CD4-positive, CD25-positive, alpha-beta regulatory T cell (primary cell): ENCODE measurements at regions not wholly inside any gene's neighbourhood (a gene's known extent, or its start where the extent isn't known, plus 50 kb on each side); places are given as distances from the start of the nearest gene placed in this dataset.

Source experiments
- ATAC-seq, 2 donors: fragments of 150-1000 bp; cut with Tn5 transposase; one replicate each; pipeline ENCODE4 v1.10.0; 2021; ENCODE audit warnings: low read depth in 2 of 2, moderate number of reproducible peaks in 2 of 2, moderate library complexity in 1 of 2
- DNase-seq, 3 donors: peaks; one replicate each; pipeline versions ENCODE4 v3.0.0 to v3.0.0-alpha.2; 2012 to 2022; ENCODE audit warnings: mixed read lengths in 1 of 3
- H3K27ac ChIP-seq: one replicate; pipeline ENCODE4 v1.7.0; 2013; ENCODE audit warnings: mild to moderate bottlenecking, low read length; ENCODE audit not compliant: insufficient read depth, poor library complexity, severe bottlenecking
- H3K27me3 ChIP-seq: one replicate; pipeline ENCODE4 v1.7.0; 2013; ENCODE audit warnings: low read length; ENCODE audit not compliant: control insufficient read depth, insufficient read depth
- H3K36me3 ChIP-seq: one replicate; pipeline ENCODE4 v1.7.0; 2013; ENCODE audit warnings: mild to moderate bottlenecking, low read length, moderate library complexity; ENCODE audit not compliant: control insufficient read depth, insufficient read depth
- H3K4me1 ChIP-seq: 2 replicates; pipeline ENCODE4 v1.7.0; 2013; ENCODE audit warnings: mild to moderate bottlenecking, low read length; ENCODE audit not compliant: insufficient read depth, control insufficient read depth, poor library complexity, severe bottlenecking
- H3K4me3 ChIP-seq: one replicate; pipeline ENCODE4 v1.7.0; 2013; ENCODE audit warnings: low read depth, mild to moderate bottlenecking, low read length, moderate library complexity
- H3K9me3 ChIP-seq, 2 experiments: 1 replicate in 1 of 2; 2 replicates in 1 of 2; pipeline ENCODE4 v1.7.0; 2013; ENCODE audit warnings: low read length in 2 of 2, mild to moderate bottlenecking in 1 of 2, moderate library complexity in 1 of 2; ENCODE audit not compliant: control insufficient read depth in 2 of 2
- H3K27ac Mint-ChIP-seq, 3 donors: one replicate each; pipeline ENCODE4 v1.8.0; 2020 to 2022; ENCODE audit warnings: mild to moderate bottlenecking in 3 of 3, mixed read lengths in 3 of 3, moderate library complexity in 2 of 3
- H3K27me3 Mint-ChIP-seq: one replicate; pipeline ENCODE4 v1.8.0; 2022; ENCODE audit warnings: mild to moderate bottlenecking, mixed read lengths
- H3K36me3 Mint-ChIP-seq: one replicate; pipeline ENCODE4 v1.8.0; 2020; ENCODE audit warnings: mixed read lengths
- H3K4me1 Mint-ChIP-seq, 4 donors: one replicate each; pipeline ENCODE4 v1.8.0; 2020 to 2022; ENCODE audit warnings: mixed read lengths in 4 of 4, mild to moderate bottlenecking in 1 of 4
- H3K4me3 Mint-ChIP-seq, 4 donors: one replicate each; pipeline ENCODE4 v1.8.0; 2020 to 2022; ENCODE audit warnings: mild to moderate bottlenecking in 4 of 4, mixed read lengths in 4 of 4, moderate library complexity in 3 of 4
- H3K9me3 Mint-ChIP-seq, 7 donors: one replicate each; pipeline ENCODE4 v1.8.0; 2020 to 2022; ENCODE audit warnings: mixed read lengths in 7 of 7, mild to moderate bottlenecking in 3 of 7, moderate library complexity in 2 of 7

DNA sequence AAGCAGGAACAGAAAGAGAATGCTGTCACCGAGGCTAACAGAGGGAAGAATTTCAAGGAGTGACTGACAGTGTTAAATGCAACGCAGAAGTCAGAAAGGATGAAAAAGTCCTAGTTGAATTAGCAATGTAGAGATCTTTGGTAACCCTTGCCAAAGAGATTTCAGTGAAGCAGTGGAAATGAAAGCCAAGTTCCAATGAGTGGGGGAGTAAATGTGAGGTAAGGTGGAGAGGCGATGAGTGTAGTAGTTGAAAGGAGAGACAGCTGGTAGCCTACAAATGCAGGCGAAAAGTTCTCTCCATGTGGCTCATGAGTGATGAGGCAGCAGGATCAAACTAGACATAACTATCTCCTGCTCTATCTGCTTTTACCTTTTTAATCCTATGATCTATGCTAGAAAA lies 74.6 kb upstream of the IPO9 start:
- Mint-ChIP-seq H3K27me3 (peaks cover 45% of the 10 kb centered on the region), H3K27ac (no peak overlapping the region), H3K4me3 (no peak overlapping the region), H3K4me1 (peaks cover 0 to 8% (median 2%) of the 10 kb centered on the region in 4 donors), H3K36me3 (no peaks in the 10 kb centered on the region), H3K9me3 (no peaks in the 10 kb centered on the region)
- no peak overlapping the region for H3K4me3 ChIP-seq
- H3K27me3 ChIP-seq, result peaks cover 9% of the 10 kb centered on the region
- H3K4me1 ChIP-seq, result no peaks in the 10 kb centered on the region
- DNase-seq (no peak), ATAC-seq (no peak)
- H3K27ac ChIP-seq, result no peak overlapping the region
- H3K9me3 ChIP-seq, result no peaks in the 10 kb centered on the region
- no peaks in the 10 kb centered on the region for H3K36me3 ChIP-seq

- no peak for ATAC-seq
- H3K9me3 Mint-ChIP-seq, result no peaks in the 10 kb centered on the region
- no peak overlapping the region for H3K4me3 Mint-ChIP-seq
- Histone ChIP-seq H3K27me3 (peaks cover 9% of the 10 kb centered on the region), H3K4me1 (no peaks in the 10 kb centered on the region), H3K36me3 (no peaks in the 10 kb centered on the region), H3K27ac (no peak overlapping the region), H3K9me3 (no peaks in the 10 kb centered on the region), H3K4me3 (no peak overlapping the region)
- H3K36me3 Mint-ChIP-seq, result no peaks in the 10 kb centered on the region
- no peak overlapping the region for H3K27ac Mint-ChIP-seq
- DNase-seq, result no peak
- H3K27me3 Mint-ChIP-seq, result peaks cover 41% of the 10 kb centered on the region
- H3K4me1 Mint-ChIP-seq, result peaks cover 0 to 8% (median 2%) of the 10 kb centered on the region in 4 donors
Measured at GRCh38 chr1:201755200-201755599, 73.8 kb upstream of the IPO9 start.

- peaks cover 9% of the 10 kb centered on the region for H3K27me3 ChIP-seq
- H3K36me3 Mint-ChIP-seq, result no peaks in the 10 kb centered on the region
- H3K27ac ChIP-seq, result no peak overlapping the region
- H3K36me3 ChIP-seq, result no peaks in the 10 kb centered on the region
- no peak overlapping the region for H3K27ac Mint-ChIP-seq
- H3K4me1 Mint-ChIP-seq, result no peaks in the 10 kb centered on the region
- ATAC-seq (no peak), DNase-seq (no peak)
- H3K4me3 ChIP-seq, result no peak overlapping the region
- H3K9me3 ChIP-seq, result no peaks in the 10 kb centered on the region
- H3K27me3 Mint-ChIP-seq, result peaks cover 40% of the 10 kb centered on the region
- no peaks in the 10 kb centered on the region for H3K4me1 ChIP-seq
- no peak overlapping the region for H3K4me3 Mint-ChIP-seq
- H3K9me3 Mint-ChIP-seq, result no peaks in the 10 kb centered on the region
Measured at GRCh38 chr1:201756406-201756805, 72.6 kb upstream of the IPO9 start.

DNA sequence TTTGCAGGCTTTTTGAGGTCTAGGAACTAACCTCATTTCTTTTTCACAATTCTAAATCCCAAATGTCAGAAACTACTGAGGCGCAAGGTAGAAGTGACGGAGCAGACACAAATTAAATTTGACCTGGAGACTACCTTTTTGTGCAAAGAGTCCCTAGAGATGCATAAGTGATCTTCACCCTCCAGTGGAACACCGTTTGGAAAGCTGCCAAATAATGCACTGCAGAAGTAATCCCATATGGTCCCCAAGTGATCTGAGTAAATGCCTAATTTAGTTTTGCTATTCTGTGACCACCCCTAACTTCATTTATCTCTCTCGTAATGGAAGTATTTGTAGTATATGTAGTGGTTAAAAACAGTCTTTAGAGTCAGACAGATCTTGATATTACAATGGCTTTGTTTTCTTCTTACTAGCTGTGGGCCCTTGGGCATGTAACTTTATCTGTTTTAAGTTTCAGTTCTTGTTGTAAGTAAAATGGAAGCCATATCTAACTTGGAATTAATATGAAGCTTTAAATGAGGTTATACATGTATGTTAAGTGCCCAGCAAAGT lies 70.4 kb upstream of the IPO9 start:
- H3K27me3 Mint-ChIP-seq, result peaks cover 41% of the 10 kb centered on the region
- H3K36me3 Mint-ChIP-seq, result no peaks in the 10 kb centered on the region
- DNase-seq (no peak), ATAC-seq (no peak)
- Histone ChIP-seq H3K36me3 (no peaks in the 10 kb centered on the region), H3K4me1 (no peaks in the 10 kb centered on the region), H3K4me3 (no peak overlapping the region), H3K9me3 (no peaks in the 10 kb centered on the region), H3K27ac (no peak overlapping the region), H3K27me3 (peaks cover 6% of the 10 kb centered on the region)
- no peak overlapping the region for H3K27ac Mint-ChIP-seq
- H3K4me1 Mint-ChIP-seq, result no peaks in the 10 kb centered on the region
- no peak overlapping the region for H3K4me3 Mint-ChIP-seq
- H3K9me3 Mint-ChIP-seq, result peaks cover 0 to 2% (median 0%) of the 10 kb centered on the region in 7 donors

GRCh38 chr1:201759194-201759815 lies 69.7 kb upstream of the IPO9 start:
- no peaks in the 10 kb centered on the region for H3K36me3 ChIP-seq
- H3K4me3 Mint-ChIP-seq, result no peak overlapping the region
- H3K4me3 ChIP-seq, result no peak overlapping the region
- H3K27me3 ChIP-seq, result peaks cover 6% of the 10 kb centered on the region
- peaks cover 41% of the 10 kb centered on the region for H3K27me3 Mint-ChIP-seq
- ATAC-seq (no peak), DNase-seq (no peak)
- no peak overlapping the region for H3K27ac ChIP-seq
- no peaks in the 10 kb centered on the region for H3K9me3 ChIP-seq
- no peak overlapping the region for H3K27ac Mint-ChIP-seq
- H3K4me1 ChIP-seq, result no peaks in the 10 kb centered on the region
- H3K9me3 Mint-ChIP-seq, result peaks cover 0 to 2% (median 0%) of the 10 kb centered on the region in 7 donors
- H3K4me1 Mint-ChIP-seq, result no peaks in the 10 kb centered on the region
- no peaks in the 10 kb centered on the region for H3K36me3 Mint-ChIP-seq

GRCh38 chr1:201760516-201760915 lies 68.4 kb upstream of the IPO9 start:
- Mint-ChIP-seq H3K4me1 (no peaks in the 10 kb centered on the region), H3K9me3 (peaks cover 0 to 2% (median 0%) of the 10 kb centered on the region in 7 donors), H3K4me3 (no peak overlapping the region), H3K36me3 (no peaks in the 10 kb centered on the region), H3K27me3 (peaks cover 35% of the 10 kb centered on the region), H3K27ac (peak overlapping the region in 1 of 3 donors; percentile 21)
- H3K27me3 ChIP-seq, result peaks cover 5% of the 10 kb centered on the region
- no peaks in the 10 kb centered on the region for H3K9me3 ChIP-seq
- no peak overlapping the region for H3K4me3 ChIP-seq
- H3K36me3 ChIP-seq, result no peaks in the 10 kb centered on the region
- ATAC-seq, result no peak
- no peak for DNase-seq
- H3K4me1 ChIP-seq, result no peaks in the 10 kb centered on the region
- H3K27ac ChIP-seq, result no peak overlapping the region

DNA sequence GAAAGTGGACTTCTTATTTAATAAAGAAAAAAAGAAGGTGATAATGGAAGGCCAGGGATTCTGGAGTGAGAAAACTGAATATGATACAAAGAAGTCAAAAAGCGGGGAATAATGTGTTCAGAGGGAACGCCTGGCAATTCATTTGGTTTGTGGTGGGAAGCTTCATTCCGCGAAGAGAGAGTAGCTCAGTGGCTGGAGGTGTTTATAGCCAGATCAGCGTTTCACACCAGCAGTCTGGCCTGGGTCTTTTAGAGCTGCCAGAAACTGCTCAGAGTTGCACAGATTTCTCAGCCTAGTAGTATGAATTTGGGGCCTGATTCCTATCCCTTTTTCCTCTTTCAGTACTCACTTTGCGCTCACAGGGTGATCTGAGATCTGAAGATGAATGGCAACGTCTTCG lies 67.8 kb upstream of the IPO9 start:
- H3K4me1 ChIP-seq, result no peaks in the 10 kb centered on the region
- no peak overlapping the region for H3K4me3 ChIP-seq
- Mint-ChIP-seq H3K9me3 (peaks cover 0 to 2% (median 0%) of the 10 kb centered on the region in 7 donors), H3K4me1 (no peaks in the 10 kb centered on the region), H3K27me3 (peaks cover 37% of the 10 kb centered on the region), H3K36me3 (no peaks in the 10 kb centered on the region), H3K4me3 (no peak overlapping the region), H3K27ac (no peak overlapping the region)
- H3K9me3 ChIP-seq, result no peaks in the 10 kb centered on the region
- H3K36me3 ChIP-seq, result no peaks in the 10 kb centered on the region
- no peak for ATAC-seq
- peaks cover 5% of the 10 kb centered on the region for H3K27me3 ChIP-seq
- no peak overlapping the region for H3K27ac ChIP-seq
- no peak for DNase-seq

- no peaks in the 10 kb centered on the region for H3K36me3 ChIP-seq
- H3K4me3 ChIP-seq, result no peak overlapping the region
- no peaks in the 10 kb centered on the region for H3K9me3 ChIP-seq
- ATAC-seq (no peak), DNase-seq (no peak)
- H3K27ac ChIP-seq, result no peak overlapping the region
- no peaks in the 10 kb centered on the region for H3K36me3 Mint-ChIP-seq
- peaks cover 2% of the 10 kb centered on the region for H3K27me3 ChIP-seq
- no peaks in the 10 kb centered on the region for H3K4me1 ChIP-seq
- H3K4me1 Mint-ChIP-seq, result no peaks in the 10 kb centered on the region
- peaks cover 35% of the 10 kb centered on the region for H3K27me3 Mint-ChIP-seq
- H3K27ac Mint-ChIP-seq, result no peak overlapping the region
- H3K4me3 Mint-ChIP-seq, result no peak overlapping the region
- peaks cover 0 to 2% (median 0%) of the 10 kb centered on the region in 7 donors for H3K9me3 Mint-ChIP-seq
Measured at GRCh38 chr1:201761871-201762270, 67.1 kb upstream of the IPO9 start.
